OCI-LY7 (cell line): ENCODE measurements at regions not wholly inside any gene's neighbourhood (a gene's known extent, or its start where the extent isn't known, plus 50 kb on each side); places are given as distances from the start of the nearest gene placed in this dataset.
"Not testable (repeated sequence)": the region's sequence is repeated elsewhere in the genome, so short reads cannot be mapped to it uniquely, and the experiment has no call there.

ENCODE experiments used
- CTCF ChIP-seq: fragments of 200-600 bp; sonication (generic); conservative IDR thresholded peaks from 2 replicates; pipeline ENCODE4 v1.5.1; 2014; ENCODE audit warnings: mild to moderate bottlenecking, antibody characterized with exemption, low read length, moderate library complexity, mixed read lengths
- EZH2phosphoT487 ChIP-seq: fragments of 200-600 bp; sonication (generic); IDR thresholded peaks from 2 replicates; pipeline ENCODE4 v1.6.1; 2018; ENCODE audit warnings: low read depth, borderline replicate concordance, mild to moderate bottlenecking, mixed run types, antibody characterized with exemption, low read length, moderate library complexity, mixed read lengths

- TF ChIP-seq CTCF, EZH2phosphoT487: not testable (repeated sequence)
Observed at GRCh38 chr14:106340658-106341057, 814.3 kb downstream of the TMEM121 start.
